ENCODE measurements at regions not wholly inside any gene's neighbourhood (a gene's known extent, or its start where the extent isn't known, plus 50 kb on each side); places are given as distances from the start of the nearest gene placed in this dataset.

GRCh38 chr16:73210084-73210483 is 162.2 kb upstream of the ZFHX3 start:
- no peaks in the 10 kb centered on the region for H3K36me3 ChIP-seq (ENCODE audit: low read depth, low read length)
- no peak overlapping the region for H3K4me3 ChIP-seq (ENCODE audit: low read length)
- no peaks in the 10 kb centered on the region for H4K20me1 ChIP-seq (ENCODE audit: low read length)
- ChIA-PET POLR2A (ENCODE audit: unreplicated experiment) (no interaction called here), CTCF (no interaction called here)
- H2AFZ ChIP-seq (ENCODE audit: low read length): no peak overlapping the region
- intact Hi-C loops (cut with micrococcal nuclease): no loop called here
- H3F3A ChIP-seq (ENCODE audit: low read length, unreplicated experiment): no peaks in the 10 kb centered on the region
- no peak overlapping the region for H3K4me2 ChIP-seq (ENCODE audit: low read length)
- no peaks in the 10 kb centered on the region; the same call in 1 of the 2 replicates for H3K4me1 ChIP-seq (ENCODE audit: insufficient read depth, low read length)
- no peak overlapping the region for H3K27ac ChIP-seq (ENCODE audit: low read length)
- H3K9me2 ChIP-seq (replicated peaks; ENCODE audit: low read length): no peaks in the 10 kb centered on the region
- no TSS peak for BruUV-seq (replicated peaks)
- H3K79me2 ChIP-seq (ENCODE audit: low read length): no peaks in the 10 kb centered on the region
- TF ChIP-seq EZH2phosphoT487 (IDR thresholded peaks at IDR 0.05; ENCODE audit: borderline replicate concordance, low read length) (no peak), EZH2 (IDR thresholded peaks at IDR 0.05; ENCODE audit: low read length, unreplicated experiment) (no peak)
- TF ChIP-seq, protein P1, sequence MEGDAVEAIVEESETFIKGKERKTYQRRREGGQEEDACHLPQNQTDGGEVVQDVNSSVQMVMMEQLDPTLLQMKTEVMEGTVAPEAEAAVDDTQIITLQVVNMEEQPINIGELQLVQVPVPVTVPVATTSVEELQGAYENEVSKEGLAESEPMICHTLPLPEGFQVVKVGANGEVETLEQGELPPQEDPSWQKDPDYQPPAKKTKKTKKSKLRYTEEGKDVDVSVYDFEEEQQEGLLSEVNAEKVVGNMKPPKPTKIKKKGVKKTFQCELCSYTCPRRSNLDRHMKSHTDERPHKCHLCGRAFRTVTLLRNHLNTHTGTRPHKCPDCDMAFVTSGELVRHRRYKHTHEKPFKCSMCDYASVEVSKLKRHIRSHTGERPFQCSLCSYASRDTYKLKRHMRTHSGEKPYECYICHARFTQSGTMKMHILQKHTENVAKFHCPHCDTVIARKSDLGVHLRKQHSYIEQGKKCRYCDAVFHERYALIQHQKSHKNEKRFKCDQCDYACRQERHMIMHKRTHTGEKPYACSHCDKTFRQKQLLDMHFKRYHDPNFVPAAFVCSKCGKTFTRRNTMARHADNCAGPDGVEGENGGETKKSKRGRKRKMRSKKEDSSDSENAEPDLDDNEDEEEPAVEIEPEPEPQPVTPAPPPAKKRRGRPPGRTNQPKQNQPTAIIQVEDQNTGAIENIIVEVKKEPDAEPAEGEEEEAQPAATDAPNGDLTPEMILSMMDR (conservative IDR thresholded peaks at IDR 0.05; ENCODE audit: low read depth, low read length): no peak
- no peaks in the 10 kb centered on the region for H3K27me3 ChIP-seq (ENCODE audit: low read length)
- no peaks in the 10 kb centered on the region for H3K9me3 ChIP-seq (ENCODE audit: low read length)
- DNase-seq (no peak), ATAC-seq (no peak)
- H3K9ac ChIP-seq (ENCODE audit: low read length): no peak overlapping the region

GRCh38 chr16:73209190-73209589 is 161.3 kb upstream of the ZFHX3 start:
- no peak for ATAC-seq
- no peaks in the 10 kb centered on the region for H3K27me3 ChIP-seq (ENCODE audit: low read length)
- H3F3A ChIP-seq (ENCODE audit: low read length, unreplicated experiment): no peaks in the 10 kb centered on the region
- H3K4me2 ChIP-seq (ENCODE audit: low read length): no peak overlapping the region
- no peaks in the 10 kb centered on the region for H3K9me2 ChIP-seq (replicated peaks; ENCODE audit: low read length)
- no peak for DNase-seq
- no peaks in the 10 kb centered on the region for H3K9me3 ChIP-seq (ENCODE audit: low read length)
- TF ChIP-seq EZH2phosphoT487 (IDR thresholded peaks at IDR 0.05; ENCODE audit: borderline replicate concordance, low read length) (no peak), EZH2 (IDR thresholded peaks at IDR 0.05; ENCODE audit: low read length, unreplicated experiment) (no peak)
- TF ChIP-seq, protein P1 (conservative IDR thresholded peaks at IDR 0.05; ENCODE audit: low read depth, low read length): no peak
- no peaks in the 10 kb centered on the region for H4K20me1 ChIP-seq (ENCODE audit: low read length)
- no peaks in the 10 kb centered on the region for H3K79me2 ChIP-seq (ENCODE audit: low read length)
- H3K27ac ChIP-seq (ENCODE audit: low read length): no peak overlapping the region
- H3K4me3 ChIP-seq (ENCODE audit: low read length): no peak overlapping the region
- no TSS peak for BruUV-seq (replicated peaks)
- ChIA-PET POLR2A (ENCODE audit: unreplicated experiment) (no interaction called here), CTCF (no interaction called here)
- no peak overlapping the region for H3K9ac ChIP-seq (ENCODE audit: low read length)
- H3K4me1 ChIP-seq (ENCODE audit: insufficient read depth, low read length): no peaks in the 10 kb centered on the region; the same call in 1 of the 2 replicates
- no peak overlapping the region for H2AFZ ChIP-seq (ENCODE audit: low read length)
- H3K36me3 ChIP-seq (ENCODE audit: low read depth, low read length): no peaks in the 10 kb centered on the region
- intact Hi-C loops (cut with micrococcal nuclease): no loop called here

- no peak overlapping the region for H3K4me3 ChIP-seq (ENCODE audit: low read length)
- H3K79me2 ChIP-seq (ENCODE audit: low read length): no peaks in the 10 kb centered on the region
- ATAC-seq: no peak
- H3K9me2 ChIP-seq (replicated peaks; ENCODE audit: low read length): no peaks in the 10 kb centered on the region
- ChIA-PET CTCF (no interaction called here), POLR2A (ENCODE audit: unreplicated experiment) (no interaction called here)
- TF ChIP-seq EZH2phosphoT487 (IDR thresholded peaks at IDR 0.05; ENCODE audit: borderline replicate concordance, low read length) (no peak), EZH2 (IDR thresholded peaks at IDR 0.05; ENCODE audit: low read length, unreplicated experiment) (no peak)
- TF ChIP-seq, protein P1 (conservative IDR thresholded peaks at IDR 0.05; ENCODE audit: low read depth, low read length): no peak
- H3K9me3 ChIP-seq (ENCODE audit: low read length): no peaks in the 10 kb centered on the region
- H3K9ac ChIP-seq (ENCODE audit: low read length): no peak overlapping the region
- H4K20me1 ChIP-seq (ENCODE audit: low read length): no peaks in the 10 kb centered on the region
- no peaks in the 10 kb centered on the region for H3K36me3 ChIP-seq (ENCODE audit: low read depth, low read length)
- BruUV-seq (replicated peaks): no TSS peak
- H2AFZ ChIP-seq (ENCODE audit: low read length): no peak overlapping the region
- no peak overlapping the region for H3K27ac ChIP-seq (ENCODE audit: low read length)
- H3K27me3 ChIP-seq (ENCODE audit: low read length): no peaks in the 10 kb centered on the region
- intact Hi-C loops (cut with micrococcal nuclease): no loop called here
- no peak for DNase-seq
- no peaks in the 10 kb centered on the region for H3K4me1 ChIP-seq (ENCODE audit: insufficient read depth, low read length)
- H3F3A ChIP-seq (ENCODE audit: low read length, unreplicated experiment): no peaks in the 10 kb centered on the region
- H3K4me2 ChIP-seq (ENCODE audit: low read length): no peak overlapping the region
Observed at GRCh38 chr16:73206151-73206707, 158.3 kb upstream of the ZFHX3 start.

Data from PC-3 (cell line).